D721Med (cell line): ENCODE measurements at regions not wholly inside any gene's neighbourhood (a gene's known extent, or its start where the extent isn't known, plus 50 kb on each side); places are given as distances from the start of the nearest gene placed in this dataset.

Source experiments
- DNase-seq: peaks from one replicate; pipeline ENCODE4 v3.0.0; 2011; ENCODE audit warnings: low spot score; ENCODE audit not compliant: insufficient read length
- FAIRE-seq: peaks from 2 replicates; lab custom pipeline; 2011; peaks lifted over from hg19 to GRCh38; lab: Jason Lieb, UNC
- TF ChIP-seq, protein P1 (sequence below): IDR thresholded peaks from 2 replicates; pipeline ENCODE4 v1.5.1; 2012; ENCODE audit warnings: mild to moderate bottlenecking, control low read depth; ENCODE audit not compliant: insufficient read depth; ENCODE audit errors: missing control alignments

DNA sequence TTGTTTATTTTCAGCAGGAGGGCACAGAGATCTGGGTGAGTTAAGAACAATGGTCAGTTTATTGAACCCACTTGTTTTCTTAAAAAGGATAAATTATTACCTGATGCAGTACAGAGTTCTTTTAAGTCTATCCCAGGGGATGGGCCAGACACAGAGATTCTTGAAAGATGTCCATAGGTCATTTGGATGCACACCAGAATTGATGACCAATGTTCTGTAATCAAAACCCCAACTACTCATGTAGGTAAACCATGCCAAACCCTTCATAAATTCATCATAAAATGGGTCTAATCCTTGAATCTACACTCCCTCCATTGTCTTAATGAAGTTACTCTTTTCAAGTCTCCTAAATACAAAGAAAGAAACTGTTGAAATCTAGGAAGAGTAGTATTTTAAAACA, 273.0 kb upstream of the COL8A1 start:
- TF ChIP-seq, protein P1, sequence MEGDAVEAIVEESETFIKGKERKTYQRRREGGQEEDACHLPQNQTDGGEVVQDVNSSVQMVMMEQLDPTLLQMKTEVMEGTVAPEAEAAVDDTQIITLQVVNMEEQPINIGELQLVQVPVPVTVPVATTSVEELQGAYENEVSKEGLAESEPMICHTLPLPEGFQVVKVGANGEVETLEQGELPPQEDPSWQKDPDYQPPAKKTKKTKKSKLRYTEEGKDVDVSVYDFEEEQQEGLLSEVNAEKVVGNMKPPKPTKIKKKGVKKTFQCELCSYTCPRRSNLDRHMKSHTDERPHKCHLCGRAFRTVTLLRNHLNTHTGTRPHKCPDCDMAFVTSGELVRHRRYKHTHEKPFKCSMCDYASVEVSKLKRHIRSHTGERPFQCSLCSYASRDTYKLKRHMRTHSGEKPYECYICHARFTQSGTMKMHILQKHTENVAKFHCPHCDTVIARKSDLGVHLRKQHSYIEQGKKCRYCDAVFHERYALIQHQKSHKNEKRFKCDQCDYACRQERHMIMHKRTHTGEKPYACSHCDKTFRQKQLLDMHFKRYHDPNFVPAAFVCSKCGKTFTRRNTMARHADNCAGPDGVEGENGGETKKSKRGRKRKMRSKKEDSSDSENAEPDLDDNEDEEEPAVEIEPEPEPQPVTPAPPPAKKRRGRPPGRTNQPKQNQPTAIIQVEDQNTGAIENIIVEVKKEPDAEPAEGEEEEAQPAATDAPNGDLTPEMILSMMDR = no peak
- FAIRE-seq (no peak), DNase-seq (no peak)

DNA sequence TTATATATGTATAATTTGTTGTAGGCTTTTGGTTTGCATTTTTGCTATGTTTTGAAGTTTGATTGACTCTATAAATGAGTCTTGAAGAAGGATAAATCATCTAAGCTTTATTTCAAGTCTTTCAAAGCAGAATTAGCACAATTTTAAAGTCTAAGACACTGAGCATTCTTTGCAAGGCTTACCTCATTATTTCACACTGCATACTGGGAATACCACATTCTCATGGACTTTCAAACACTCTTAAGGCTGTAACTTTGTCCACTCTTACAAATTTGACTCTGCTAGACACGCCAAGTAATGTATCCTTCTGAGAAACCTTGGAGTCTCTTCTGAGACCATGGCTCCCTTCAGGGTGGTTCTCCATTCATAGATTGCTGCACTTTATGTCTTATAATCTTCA, 281.3 kb upstream of the COL8A1 start:
- FAIRE-seq = no peak
- TF ChIP-seq, protein P1 = no peak

DNA sequence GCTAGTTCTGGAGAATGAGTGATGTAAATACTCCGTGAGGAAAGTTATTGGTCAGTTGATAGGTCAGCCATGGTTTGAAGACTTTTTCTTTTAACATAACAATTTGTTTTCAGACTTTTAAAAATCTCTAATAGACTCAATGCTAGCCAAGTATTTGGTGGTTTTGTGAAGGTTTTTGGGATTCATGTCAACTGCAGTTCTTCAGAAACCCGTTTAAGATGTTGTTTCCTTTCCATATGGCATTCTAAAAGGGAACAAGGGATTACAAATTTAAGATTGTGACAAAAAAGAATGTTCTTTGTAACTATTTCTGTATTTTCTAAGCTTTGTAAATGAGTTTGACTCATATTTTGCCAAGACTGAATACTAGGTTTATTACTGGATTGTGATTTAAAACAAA, 281.7 kb upstream of the COL8A1 start:
- TF ChIP-seq, protein P1 = no peak
- FAIRE-seq = no peak
- no peak for DNase-seq

More for the DNA sequence above, 281.3 kb upstream of the COL8A1 start:
- no peak for DNase-seq

DNA sequence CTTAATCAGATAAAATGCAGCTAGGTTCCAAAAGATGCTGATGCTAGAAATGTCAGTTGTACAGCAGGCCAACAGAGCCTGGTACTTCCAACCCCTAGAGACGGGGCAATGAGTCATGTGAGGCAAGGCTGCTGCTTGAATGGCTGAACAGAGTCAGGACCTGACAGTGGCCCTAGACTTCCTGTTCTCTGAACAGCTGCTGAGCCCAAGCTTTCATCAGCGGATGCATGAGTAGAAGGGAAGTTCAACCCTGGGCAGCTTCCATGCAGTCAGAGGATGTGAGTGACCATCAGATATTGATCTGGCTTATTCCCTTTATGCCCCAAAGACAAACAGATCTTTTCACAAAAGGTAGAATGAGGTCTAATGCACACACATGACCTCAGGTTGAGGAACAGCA, 282.9 kb upstream of the COL8A1 start:
- TF ChIP-seq, protein P1 = no peak
- DNase-seq = no peak
- no peak for FAIRE-seq

DNA sequence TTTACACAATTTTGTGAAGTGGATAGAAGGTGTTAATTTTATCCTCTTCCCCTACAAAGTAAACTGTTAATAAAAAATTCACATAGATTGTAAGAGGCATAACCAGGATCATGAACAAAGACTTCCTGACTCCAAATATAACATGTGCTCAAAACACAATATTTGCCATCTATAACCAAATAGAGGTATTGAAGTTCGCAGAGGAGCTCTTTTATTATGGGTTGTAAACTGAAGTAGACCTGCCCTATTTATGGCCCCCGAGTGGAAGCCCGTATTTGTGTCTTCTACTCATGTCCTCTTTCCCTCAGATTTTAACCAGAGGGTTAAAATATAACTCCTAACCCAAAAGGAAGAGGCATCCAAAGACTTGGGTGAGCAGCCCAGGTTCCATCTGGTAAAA, 285.6 kb upstream of the COL8A1 start:
- FAIRE-seq (no peak), DNase-seq (no peak)
- TF ChIP-seq, protein P1 = no peak

DNA sequence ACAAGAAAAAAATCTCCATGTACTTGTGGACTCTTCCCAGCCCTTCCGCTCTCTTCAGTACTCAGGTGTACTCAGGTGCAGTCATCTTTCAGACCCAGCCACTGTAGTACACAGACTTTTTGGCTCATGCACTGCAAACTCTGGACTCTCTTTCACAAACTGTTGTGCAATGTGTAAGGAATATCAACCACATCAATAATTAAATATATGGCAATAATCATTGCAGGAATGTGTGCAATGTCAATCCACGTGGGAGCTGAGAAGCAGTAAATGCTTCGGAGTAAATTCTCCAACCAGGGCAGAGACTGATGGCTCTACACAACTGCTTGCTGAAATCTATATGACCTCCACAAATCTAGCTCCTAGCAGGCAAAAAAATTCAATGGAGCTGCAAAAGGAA, 287.3 kb upstream of the COL8A1 start:
- no peak for FAIRE-seq
- TF ChIP-seq, protein P1 = no peak
- DNase-seq = no peak

DNA sequence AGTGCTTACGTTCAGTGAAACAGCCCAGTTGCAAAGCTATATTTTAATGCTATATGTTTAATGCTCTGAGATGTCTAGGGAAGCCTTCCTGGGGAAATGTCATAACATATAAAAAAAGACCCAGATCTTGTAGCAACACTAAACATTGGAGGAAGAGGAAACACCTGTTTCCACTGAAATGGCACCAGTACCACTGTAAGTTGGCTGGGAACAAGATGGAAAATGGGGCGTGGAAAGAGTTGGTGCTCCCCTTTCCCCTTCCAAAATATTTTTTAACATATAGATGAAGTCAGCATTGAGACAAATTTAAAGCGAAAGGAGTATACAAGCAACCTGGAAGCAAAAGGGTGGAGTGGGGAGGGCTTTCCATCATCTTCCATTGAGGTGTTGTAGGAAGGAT, 289.9 kb upstream of the COL8A1 start:
- no peak for FAIRE-seq
- TF ChIP-seq, protein P1 = no peak

More for the DNA sequence above, 289.9 kb upstream of the COL8A1 start:
- DNase-seq = no peak
